VCaP (cell line): ENCODE measurements at regions not wholly inside any gene's neighbourhood (a gene's known extent, or its start where the extent isn't known, plus 50 kb on each side); places are given as distances from the start of the nearest gene placed in this dataset.

ENCODE experiments used
- H3K27ac ChIP-seq: fragments of 450-650 bp; 2 replicates; pipeline ENCODE4 v1.5.1; 2017
- TF ChIP-seq, protein P1 (sequence below): fragments of 450-650 bp; conservative IDR thresholded peaks from 2 replicates; pipeline ENCODE4 v1.5.1; 2017; ENCODE audit warnings: mild to moderate bottlenecking, moderate library complexity

DNA sequence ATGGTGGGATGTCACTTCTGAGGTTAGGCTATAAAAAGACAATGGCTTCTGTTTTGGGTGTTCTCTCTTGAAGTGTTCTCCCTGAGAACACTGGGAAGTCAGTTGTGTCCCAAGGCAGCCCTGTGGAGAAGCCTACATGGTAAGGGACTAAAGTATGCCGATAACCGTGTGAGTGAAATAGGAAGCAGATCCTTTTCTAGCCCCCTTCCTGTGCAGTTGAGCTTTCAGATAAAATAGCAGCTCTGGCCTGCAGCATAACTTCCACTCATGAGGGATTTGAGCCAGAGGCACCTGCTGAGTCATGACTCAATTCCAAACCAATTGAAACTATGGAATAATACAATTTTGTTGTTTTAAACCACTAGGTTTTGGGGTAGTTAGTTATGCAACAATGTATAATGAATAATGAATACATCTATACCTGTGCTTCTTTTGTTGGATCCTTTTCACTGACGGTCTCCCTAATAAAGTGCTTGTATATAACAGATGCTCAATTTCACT is 241.6 kb downstream of the TFAP2B start:
- TF ChIP-seq, protein P1, sequence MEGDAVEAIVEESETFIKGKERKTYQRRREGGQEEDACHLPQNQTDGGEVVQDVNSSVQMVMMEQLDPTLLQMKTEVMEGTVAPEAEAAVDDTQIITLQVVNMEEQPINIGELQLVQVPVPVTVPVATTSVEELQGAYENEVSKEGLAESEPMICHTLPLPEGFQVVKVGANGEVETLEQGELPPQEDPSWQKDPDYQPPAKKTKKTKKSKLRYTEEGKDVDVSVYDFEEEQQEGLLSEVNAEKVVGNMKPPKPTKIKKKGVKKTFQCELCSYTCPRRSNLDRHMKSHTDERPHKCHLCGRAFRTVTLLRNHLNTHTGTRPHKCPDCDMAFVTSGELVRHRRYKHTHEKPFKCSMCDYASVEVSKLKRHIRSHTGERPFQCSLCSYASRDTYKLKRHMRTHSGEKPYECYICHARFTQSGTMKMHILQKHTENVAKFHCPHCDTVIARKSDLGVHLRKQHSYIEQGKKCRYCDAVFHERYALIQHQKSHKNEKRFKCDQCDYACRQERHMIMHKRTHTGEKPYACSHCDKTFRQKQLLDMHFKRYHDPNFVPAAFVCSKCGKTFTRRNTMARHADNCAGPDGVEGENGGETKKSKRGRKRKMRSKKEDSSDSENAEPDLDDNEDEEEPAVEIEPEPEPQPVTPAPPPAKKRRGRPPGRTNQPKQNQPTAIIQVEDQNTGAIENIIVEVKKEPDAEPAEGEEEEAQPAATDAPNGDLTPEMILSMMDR = no peak
- H3K27ac ChIP-seq = no peak overlapping the region

DNA sequence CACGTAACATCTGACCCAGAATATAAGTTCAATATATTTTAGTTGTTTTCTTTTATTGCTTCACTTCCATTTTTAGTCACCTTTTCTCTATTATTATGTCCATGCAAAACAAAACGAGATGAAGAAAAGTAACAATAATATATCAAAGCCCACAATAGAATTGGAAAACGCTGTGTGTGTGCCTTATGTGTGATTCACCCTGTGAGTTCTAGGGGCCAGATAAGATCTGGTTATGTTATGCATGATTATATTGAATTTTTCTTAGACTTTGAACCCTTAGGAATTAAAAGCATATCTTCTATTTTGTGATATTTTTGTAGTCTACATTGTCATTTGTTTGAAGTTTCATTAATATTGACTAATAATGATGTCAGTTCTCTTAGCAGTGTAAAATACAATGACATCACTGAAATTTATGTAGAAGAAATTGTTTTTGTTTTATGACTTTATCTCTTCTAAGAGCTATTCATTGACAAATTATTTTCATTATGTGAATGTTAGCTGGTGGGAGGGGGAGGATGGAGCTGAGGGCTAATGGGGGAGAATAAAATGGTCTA is 243.6 kb downstream of the TFAP2B start:
- TF ChIP-seq, protein P1 = no peak
- H3K27ac ChIP-seq = no peak overlapping the region

DNA sequence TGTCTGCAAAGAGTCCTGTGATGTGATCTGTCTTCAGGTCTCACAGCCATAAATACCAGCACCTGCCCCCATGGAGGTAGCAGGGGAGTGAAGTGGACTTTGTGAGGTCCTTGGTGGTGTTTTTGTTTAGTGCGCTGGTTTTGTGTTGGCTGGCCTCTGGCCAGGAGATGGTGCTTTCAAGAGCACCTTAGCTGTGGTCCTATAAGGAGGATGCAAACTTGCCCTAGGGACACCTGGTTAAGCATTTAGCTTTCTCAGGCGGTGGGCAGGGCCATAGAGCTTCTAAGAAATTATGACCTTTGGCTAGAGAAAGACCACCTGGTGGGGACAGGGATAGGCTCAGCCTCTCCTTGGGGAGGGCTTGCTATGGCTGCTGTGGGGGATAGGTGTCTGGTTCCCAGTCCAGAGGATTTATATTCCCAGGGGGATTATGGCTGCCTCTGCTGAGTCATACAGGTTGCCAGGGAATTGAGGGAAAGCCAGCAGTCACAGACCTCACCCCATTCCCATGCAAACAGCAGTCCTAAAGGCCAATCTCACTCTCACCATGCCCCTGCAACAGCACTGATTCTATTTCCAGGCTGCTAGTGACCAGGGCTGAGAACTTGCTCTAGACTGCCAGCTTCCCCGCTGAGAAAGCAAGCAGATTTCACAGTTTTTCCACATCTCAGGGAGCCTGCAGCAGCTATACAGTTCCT is 259.3 kb downstream of the TFAP2B start:
- no peak overlapping the region for H3K27ac ChIP-seq

DNA sequence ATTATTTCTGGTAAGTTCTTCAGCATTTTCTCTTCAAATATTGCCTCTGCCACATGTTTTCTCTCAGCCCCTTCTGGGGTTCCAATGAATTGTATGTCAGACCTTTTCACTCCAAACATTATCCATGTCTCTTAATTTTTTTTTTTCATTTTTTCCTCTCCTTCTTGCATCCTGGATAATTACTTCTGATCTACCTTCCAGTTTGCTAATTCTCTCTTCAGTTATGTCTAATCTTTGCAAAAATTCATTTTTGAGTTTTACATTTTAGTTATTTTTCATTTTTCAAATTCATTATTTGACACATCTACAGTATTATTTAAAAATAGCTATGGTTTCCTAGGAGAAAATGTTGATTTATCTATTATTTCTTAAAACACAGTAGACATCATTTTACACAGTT is 271.7 kb downstream of the TFAP2B start:
- H3K27ac ChIP-seq = no peak overlapping the region
- TF ChIP-seq, protein P1 = no peak

More for the DNA sequence above, 259.3 kb downstream of the TFAP2B start:
- TF ChIP-seq, protein P1 = no peak

DNA sequence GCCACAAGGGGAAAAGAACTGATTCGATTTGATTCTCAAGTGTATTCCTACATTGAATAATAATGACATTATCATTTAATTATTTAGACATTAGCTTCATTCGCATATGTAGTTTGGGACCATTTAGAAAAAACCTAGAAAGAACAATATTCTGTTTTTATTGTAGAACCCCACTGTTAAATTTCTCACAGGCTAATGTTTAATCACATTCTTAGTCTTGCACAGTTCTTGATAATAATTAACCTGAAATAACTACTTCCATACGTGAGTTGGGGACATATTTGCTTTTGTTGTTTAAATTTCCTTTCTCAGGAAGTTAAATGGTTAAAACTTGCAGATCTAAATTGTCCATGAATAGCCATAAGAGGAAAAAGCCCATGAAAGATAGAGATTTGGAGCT is 275.2 kb downstream of the TFAP2B start:
- H3K27ac ChIP-seq = peak overlapping the region; percentile 26; the same call in 1 of the 2 replicates
- TF ChIP-seq, protein P1 = no peak

DNA sequence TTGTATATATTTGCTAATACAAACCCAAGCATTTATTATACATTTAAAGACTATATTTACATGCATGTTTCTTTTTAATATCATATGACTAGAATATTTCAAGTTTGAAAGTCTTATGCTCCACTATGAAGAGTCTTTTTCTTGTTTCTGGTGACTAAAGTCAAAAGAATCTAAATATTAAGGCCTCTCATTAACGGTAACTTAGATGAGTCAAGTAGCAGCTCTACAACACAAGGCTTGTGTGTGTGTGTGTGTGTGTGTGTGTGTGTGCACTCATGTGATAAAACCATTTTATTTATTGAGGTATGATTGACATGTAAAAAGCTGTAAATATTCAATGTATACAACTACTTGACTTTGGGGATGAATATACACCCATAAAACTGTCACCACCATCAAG is 275.6 kb downstream of the TFAP2B start:
- TF ChIP-seq, protein P1 = no peak
- peak overlapping the region; percentile 26; the same call in 1 of the 2 replicates for H3K27ac ChIP-seq

DNA sequence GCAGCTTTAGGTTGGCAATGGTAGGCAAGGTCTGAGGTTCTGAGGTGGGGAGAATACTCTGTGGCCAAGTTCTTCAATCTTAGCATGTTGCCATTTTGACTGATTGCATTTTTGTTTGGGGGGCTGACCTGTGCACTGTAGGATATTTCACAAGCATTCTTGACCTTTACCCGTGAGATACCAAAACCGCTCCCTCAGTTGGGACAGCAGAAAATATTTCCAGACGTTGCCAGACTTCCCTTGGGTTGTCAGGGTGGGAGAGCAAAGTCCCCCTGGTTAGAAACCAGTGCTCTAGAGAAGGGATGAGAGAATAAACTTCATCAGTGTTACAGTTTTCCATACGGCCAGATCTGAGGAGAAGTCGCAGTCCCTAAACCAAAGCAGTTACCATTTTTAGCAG is 279.6 kb downstream of the TFAP2B start:
- TF ChIP-seq, protein P1 = no peak
- H3K27ac ChIP-seq = no peak overlapping the region
